PFSK-1 (cell line): ENCODE measurements at regions not wholly inside any gene's neighbourhood (a gene's known extent, or its start where the extent isn't known, plus 50 kb on each side); places are given as distances from the start of the nearest gene placed in this dataset.

Source experiments
- FOXP2 ChIP-seq: optimal IDR thresholded peaks from 2 replicates; pipeline ENCODE3; 2011; ENCODE audit warnings: borderline replicate concordance, control low read depth, inconsistent platforms; ENCODE audit not compliant: insufficient read depth; ENCODE audit errors: extremely low read length, extremely low read depth
- POLR2AphosphoS5 ChIP-seq: IDR thresholded peaks from 2 replicates; pipeline ENCODE4 v1.6.1; 2012; ENCODE audit warnings: low read depth, mild to moderate bottlenecking, control low read depth, low read length, moderate library complexity
- REST ChIP-seq, 2 experiments: IDR thresholded peaks; 2 replicates each; pipeline versions ENCODE4 v1.6.1 to v1.8.0; 2011 to 2012; ENCODE audit warnings: low read depth in 2 of 2, low read length in 2 of 2, control low read depth in 1 of 2, inconsistent platforms in 1 of 2, mild to moderate bottlenecking in 1 of 2, moderate library complexity in 1 of 2; ENCODE audit not compliant: insufficient read depth in 1 of 2
- SIN3A ChIP-seq: IDR thresholded peaks from 2 replicates; pipeline ENCODE4 v1.6.1; 2012; ENCODE audit warnings: mild to moderate bottlenecking, low read length, moderate library complexity, borderline replicate concordance; ENCODE audit not compliant: insufficient read depth
- TAF1 ChIP-seq: IDR thresholded peaks from 2 replicates; pipeline ENCODE4 v1.6.1; 2012; ENCODE audit warnings: low read length, control low read depth, borderline replicate concordance; ENCODE audit not compliant: insufficient read depth

GRCh38 chr3:102066470-102066869, 217.2 kb downstream of the NFKBIZ start:
- TF ChIP-seq POLR2AphosphoS5 (no peak), TAF1 (no peak), REST (IDR thresholded peaks at IDR 0.05; ENCODE audit: insufficient read depth in 1 of 2, low read depth in 2 of 2, low read length in 2 of 2) (no peak), SIN3A (no peak), FOXP2 (no peak)
